Mesodermal cell (in vitro differentiated cells): ENCODE measurements at regions not wholly inside any gene's neighbourhood (a gene's known extent, or its start where the extent isn't known, plus 50 kb on each side); places are given as distances from the start of the nearest gene placed in this dataset.

Experiments used
- H3K27ac ChIP-seq: 2 replicates; pipeline ENCODE4 v1.7.0; 2013; ENCODE audit warnings: mild to moderate bottlenecking, low read depth, low read length, moderate library complexity; ENCODE audit not compliant: severe bottlenecking
- H3K36me3 ChIP-seq: 2 replicates; pipeline ENCODE4 v1.7.1; 2013; ENCODE audit warnings: mild to moderate bottlenecking, low read length, moderate library complexity; ENCODE audit not compliant: control insufficient read depth, insufficient read depth
- H3K4me1 ChIP-seq: one replicate; pipeline ENCODE4 v1.7.1; 2013; ENCODE audit warnings: mild to moderate bottlenecking, low read length; ENCODE audit not compliant: insufficient read depth, control insufficient read depth, poor library complexity, severe bottlenecking
- H3K4me3 ChIP-seq: 2 replicates; pipeline ENCODE4 v1.7.0; 2013; ENCODE audit warnings: low read length, control low read depth, mild to moderate bottlenecking; ENCODE audit not compliant: insufficient read depth, poor library complexity, severe bottlenecking; ENCODE audit errors: extremely low read depth
- H3K9me3 ChIP-seq: 2 replicates; pipeline ENCODE4 v1.7.1; 2013; ENCODE audit warnings: mild to moderate bottlenecking, low read length, moderate library complexity; ENCODE audit not compliant: control insufficient read depth
- WGBS, 2 experiments: methylation state at CpG; one replicate each; pipeline ENCODE4 v1.1.5; 2013; ENCODE audit warnings: missing lambda C conversion rate in 2 of 2; ENCODE audit not compliant: insufficient coverage in 2 of 2; 5-methylcytosine and 5-hydroxymethylcytosine counted together

GRCh38 chr11:91230647-91231046 is 994.0 kb upstream of the FAT3 start:
- no peak overlapping the region for H3K27ac ChIP-seq

GRCh38 chr11:91222830-91223229 is 1000.0 kb upstream of the CHORDC1 start:
- WGBS, 2 experiments = no CpG with 5 or more reads among the region's 1 CpG
- no peaks in the 10 kb centered on the region for H3K9me3 ChIP-seq
- H3K4me1 ChIP-seq = no peaks in the 10 kb centered on the region
- no peak overlapping the region for H3K27ac ChIP-seq
- H3K36me3 ChIP-seq = no peaks in the 10 kb centered on the region
- no peak overlapping the region for H3K4me3 ChIP-seq

More at GRCh38 chr11:91230647-91231046, 994.0 kb upstream of the FAT3 start:
- no peaks in the 10 kb centered on the region for H3K4me1 ChIP-seq
- H3K36me3 ChIP-seq = no peaks in the 10 kb centered on the region
- no peaks in the 10 kb centered on the region for H3K9me3 ChIP-seq
- no peak overlapping the region for H3K4me3 ChIP-seq

- WGBS, 2 experiments = no CpG with 5 or more reads among the region's 1 CpG
- H3K27ac ChIP-seq = no peak overlapping the region
- no peak overlapping the region for H3K4me3 ChIP-seq
- H3K9me3 ChIP-seq = no peaks in the 10 kb centered on the region
- H3K4me1 ChIP-seq = no peaks in the 10 kb centered on the region
- no peaks in the 10 kb centered on the region for H3K36me3 ChIP-seq
Observed at GRCh38 chr11:91220476-91221202, 997.8 kb upstream of the CHORDC1 start.

GRCh38 chr11:91219535-91219934 is 996.7 kb upstream of the CHORDC1 start:
- Histone ChIP-seq H3K27ac (no peak overlapping the region), H3K4me1 (no peaks in the 10 kb centered on the region), H3K36me3 (no peaks in the 10 kb centered on the region), H3K4me3 (no peak overlapping the region), H3K9me3 (no peaks in the 10 kb centered on the region)
- WGBS, 2 experiments = no CpG with 5 or more reads among the region's 1 CpG

GRCh38 chr11:91209751-91210150 is 986.9 kb upstream of the CHORDC1 start:
- H3K4me1 ChIP-seq = no peaks in the 10 kb centered on the region
- no peaks in the 10 kb centered on the region for H3K36me3 ChIP-seq
- no peak overlapping the region for H3K4me3 ChIP-seq
- H3K9me3 ChIP-seq = no peaks in the 10 kb centered on the region
- H3K27ac ChIP-seq = no peak overlapping the region

- Histone ChIP-seq H3K36me3 (no peaks in the 10 kb centered on the region), H3K27ac (no peak overlapping the region), H3K4me1 (no peaks in the 10 kb centered on the region), H3K9me3 (no peaks in the 10 kb centered on the region), H3K4me3 (no peak overlapping the region)
Observed at GRCh38 chr11:91209306-91209705, 986.5 kb upstream of the CHORDC1 start.

GRCh38 chr11:91199866-91200265 is 977.0 kb upstream of the CHORDC1 start:
- no peaks in the 10 kb centered on the region for H3K4me1 ChIP-seq
- no peak overlapping the region for H3K4me3 ChIP-seq
- no CpG with 5 or more reads among the region's 1 CpG for WGBS, 2 experiments
- H3K27ac ChIP-seq = no peak overlapping the region
- H3K9me3 ChIP-seq = no peaks in the 10 kb centered on the region
- no peaks in the 10 kb centered on the region for H3K36me3 ChIP-seq

- Histone ChIP-seq H3K9me3 (no peaks in the 10 kb centered on the region), H3K4me3 (no peak overlapping the region), H3K36me3 (no peaks in the 10 kb centered on the region), H3K27ac (no peak overlapping the region), H3K4me1 (no peaks in the 10 kb centered on the region)
- 91 to 100% methylated on average over 1 of the region's 2 CpGs for WGBS, 2 experiments
Observed at GRCh38 chr11:91194546-91194945, 971.7 kb upstream of the CHORDC1 start.

- Histone ChIP-seq H3K4me1 (no peaks in the 10 kb centered on the region), H3K27ac (no peak overlapping the region), H3K36me3 (no peaks in the 10 kb centered on the region), H3K4me3 (no peak overlapping the region), H3K9me3 (no peaks in the 10 kb centered on the region)
- WGBS, 2 experiments = 91 to 96% methylated on average over 4 to 5 of the region's 6 CpGs
Observed at GRCh38 chr11:91188484-91188883, 965.6 kb upstream of the CHORDC1 start.

- Histone ChIP-seq H3K4me3 (no peak overlapping the region), H3K36me3 (no peaks in the 10 kb centered on the region), H3K9me3 (no peaks in the 10 kb centered on the region), H3K4me1 (no peaks in the 10 kb centered on the region), H3K27ac (no peak overlapping the region)
- WGBS, 2 experiments = 88% methylated on average over 1 of the region's 2 CpGs; no CpG with 5 or more reads in 1 of the 2 experiments
Observed at GRCh38 chr11:91187314-91187713, 964.5 kb upstream of the CHORDC1 start.

GRCh38 chr11:91178366-91178765 is 955.5 kb upstream of the CHORDC1 start:
- Histone ChIP-seq H3K4me3 (no peak overlapping the region), H3K4me1 (no peaks in the 10 kb centered on the region), H3K27ac (no peak overlapping the region), H3K9me3 (no peaks in the 10 kb centered on the region), H3K36me3 (no peaks in the 10 kb centered on the region)
- WGBS, 2 experiments = no CpG with 5 or more reads among the region's 1 CpG
